ENCODE measurements at regions not wholly inside any gene's neighbourhood (a gene's known extent, or its start where the extent isn't known, plus 50 kb on each side); places are given as distances from the start of the nearest gene placed in this dataset.
"Not testable (repeated sequence)": the region's sequence is repeated elsewhere in the genome, so short reads cannot be mapped to it uniquely, and the experiment has no call there.

DNA sequence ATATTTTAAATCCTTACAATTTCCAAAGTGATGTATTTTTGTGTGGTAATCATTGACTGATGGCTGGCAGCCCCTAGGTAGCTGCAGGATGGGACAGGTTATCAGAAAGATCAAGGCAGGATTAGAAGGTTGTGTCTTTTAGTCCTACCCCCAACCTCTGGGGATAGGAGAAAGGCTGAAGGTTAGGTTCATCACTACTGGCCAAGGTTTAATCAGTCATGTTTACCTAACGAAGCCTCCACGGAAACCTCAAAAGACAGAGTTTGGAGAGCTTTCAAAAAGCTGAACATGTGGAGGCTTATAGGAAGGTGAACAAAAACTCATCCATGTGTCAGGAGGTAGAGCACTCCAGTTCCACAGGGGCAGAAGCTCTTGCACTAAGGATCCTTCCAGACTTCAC lies 77.5 kb upstream of the CD163 start:
- H3K36me3 Mint-ChIP-seq = peaks cover 0 to 5% (median 0%) of the 10 kb centered on the region in 5 donors
- no peak overlapping the region for H3K4me3 ChIP-seq (ENCODE audit: low read length)
- no peak for DNase-seq
- H3K27me3 Mint-ChIP-seq = peaks cover 20 to 51% (median 42%) of the 10 kb centered on the region in 5 donors
- no peak overlapping the region for H3K4me3 Mint-ChIP-seq
- H3K4me1 ChIP-seq (ENCODE audit: control insufficient read depth in 2 of 2, insufficient read depth in 2 of 2, low read length in 2 of 2) = no peaks in the 10 kb centered on the region
- no peaks in the 10 kb centered on the region for H3K4me1 Mint-ChIP-seq
- no peak overlapping the region for H3K27ac ChIP-seq (ENCODE audit: low read depth, low read length)
- ChIA-PET POLR2A (no interaction called here), CTCF (no interaction called here)
- no peaks in the 10 kb centered on the region for H3K27me3 ChIP-seq (ENCODE audit: control insufficient read depth in 2 of 2, insufficient read depth in 2 of 2, low read length in 2 of 2)
- H3K27ac Mint-ChIP-seq = no peak overlapping the region
- no peak for ATAC-seq
- intact Hi-C loops (cut with micrococcal nuclease) = no loop called here
- no peaks in the 10 kb centered on the region for H3K36me3 ChIP-seq (ENCODE audit: control insufficient read depth in 2 of 3, insufficient read depth in 3 of 3, low read length in 3 of 3)
- peaks cover 0 to 41% (median 10%) of the 10 kb centered on the region in 11 donors for H3K9me3 Mint-ChIP-seq
- no peaks in the 10 kb centered on the region for H3K9me3 ChIP-seq (ENCODE audit: control insufficient read depth in 2 of 3, low read length in 3 of 3)

- peaks cover 0 to 14% (median 4%) of the 10 kb centered on the region in 11 donors for H3K9me3 Mint-ChIP-seq
- POLR2A ChIA-PET = no interaction called here
- no peaks in the 10 kb centered on the region for H3K36me3 ChIP-seq (ENCODE audit: control insufficient read depth in 2 of 3, insufficient read depth in 3 of 3, low read length in 3 of 3)
- H3K27me3 Mint-ChIP-seq = peaks cover 12 to 73% (median 41%) of the 10 kb centered on the region in 5 donors
- CTCF ChIA-PET = no interaction called here
- DNase-seq (no peak), ATAC-seq (no peak)
- no peaks in the 10 kb centered on the region for H3K9me3 ChIP-seq (ENCODE audit: control insufficient read depth in 2 of 3, low read length in 3 of 3)
- no peak overlapping the region for H3K4me3 ChIP-seq (ENCODE audit: low read length)
- peaks cover 0 to 4% (median 0%) of the 10 kb centered on the region in 5 donors for H3K36me3 Mint-ChIP-seq
- H3K4me1 ChIP-seq (ENCODE audit: control insufficient read depth in 2 of 2, insufficient read depth in 2 of 2, low read length in 2 of 2) = no peaks in the 10 kb centered on the region
- H3K27ac Mint-ChIP-seq = no peak overlapping the region
- H3K27me3 ChIP-seq (ENCODE audit: control insufficient read depth in 2 of 2, insufficient read depth in 2 of 2, low read length in 2 of 2) = no peaks in the 10 kb centered on the region
- intact Hi-C loops (cut with micrococcal nuclease) = no loop called here
- no peak overlapping the region for H3K4me3 Mint-ChIP-seq
- H3K4me1 Mint-ChIP-seq = no peaks in the 10 kb centered on the region
- H3K27ac ChIP-seq (ENCODE audit: low read depth, low read length) = no peak overlapping the region
These were observed 67.7 kb upstream of the CD163 start for GRCh38 chr12:7571257-7571656.

DNA sequence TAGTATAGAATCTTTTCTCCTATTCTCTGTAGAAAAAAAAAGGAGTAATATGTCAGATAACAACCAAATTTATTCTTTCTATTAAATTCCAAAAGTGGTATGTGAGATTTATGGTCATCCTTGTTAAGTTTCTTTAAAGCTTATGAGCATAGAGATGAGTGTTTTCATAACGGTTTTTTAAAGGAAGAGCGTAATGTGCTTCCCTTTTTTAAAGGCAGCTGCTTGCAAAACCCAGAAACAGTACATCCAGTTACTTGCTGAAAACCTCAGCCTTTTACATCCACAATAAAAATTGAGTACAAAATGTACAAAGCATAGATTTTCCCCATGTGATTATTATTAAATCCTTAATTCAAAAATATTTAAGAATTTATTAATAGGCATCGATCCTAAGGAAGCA lies 53.6 kb upstream of the CD163 start:
- Histone ChIP-seq H3K27me3 (ENCODE audit: control insufficient read depth in 2 of 2, insufficient read depth in 2 of 2, low read length in 2 of 2) (no peaks in the 10 kb centered on the region), H3K9me3 (ENCODE audit: control insufficient read depth in 2 of 3, low read length in 3 of 3) (no peaks in the 10 kb centered on the region), H3K4me1 (ENCODE audit: control insufficient read depth in 2 of 2, insufficient read depth in 2 of 2, low read length in 2 of 2) (no peaks in the 10 kb centered on the region), H3K4me3 (ENCODE audit: low read length) (no peak overlapping the region), H3K27ac (ENCODE audit: low read depth, low read length) (no peak overlapping the region), H3K36me3 (ENCODE audit: control insufficient read depth in 2 of 3, insufficient read depth in 3 of 3, low read length in 3 of 3) (no peaks in the 10 kb centered on the region)
- ATAC-seq (no peak), DNase-seq (no peak)
- ChIA-PET CTCF (no interaction called here), POLR2A (no interaction called here)
- Mint-ChIP-seq H3K36me3 (no peaks in the 10 kb centered on the region), H3K9me3 (peaks cover 0 to 5% (median 0%) of the 10 kb centered on the region in 11 donors), H3K4me3 (no peak overlapping the region), H3K27me3 (peaks cover 21 to 35% (median 23%) of the 10 kb centered on the region in 5 donors), H3K27ac (no peak overlapping the region), H3K4me1 (peaks cover 0 to 1% (median 0%) of the 10 kb centered on the region in 7 donors)
- intact Hi-C loops (cut with micrococcal nuclease) = no loop called here

- POLR2A ChIA-PET = no interaction called here
- intact Hi-C loops (cut with micrococcal nuclease) = no loop called here
- Histone ChIP-seq H3K27ac (ENCODE audit: low read depth, low read length) (no peak overlapping the region), H3K9me3 (ENCODE audit: control insufficient read depth in 2 of 3, low read length in 3 of 3) (no peaks in the 10 kb centered on the region), H3K27me3 (ENCODE audit: control insufficient read depth in 2 of 2, insufficient read depth in 2 of 2, low read length in 2 of 2) (no peaks in the 10 kb centered on the region), H3K36me3 (ENCODE audit: control insufficient read depth in 2 of 3, insufficient read depth in 3 of 3, low read length in 3 of 3) (no peaks in the 10 kb centered on the region), H3K4me3 (ENCODE audit: low read length) (no peak overlapping the region), H3K4me1 (ENCODE audit: control insufficient read depth in 2 of 2, insufficient read depth in 2 of 2, low read length in 2 of 2) (no peaks in the 10 kb centered on the region)
- H3K36me3 Mint-ChIP-seq = no peaks in the 10 kb centered on the region
- peaks cover 0 to 1% (median 0%) of the 10 kb centered on the region in 7 donors for H3K4me1 Mint-ChIP-seq
- peaks cover 18 to 36% (median 27%) of the 10 kb centered on the region in 5 donors for H3K27me3 Mint-ChIP-seq
- DNase-seq = no peak
- no peak overlapping the region for H3K27ac Mint-ChIP-seq
- CTCF ChIA-PET = no interaction called here
- ATAC-seq = peak; percentile 53
- no peak overlapping the region for H3K4me3 Mint-ChIP-seq
- peaks cover 0 to 18% (median 11%) of the 10 kb centered on the region in 11 donors for H3K9me3 Mint-ChIP-seq
These were observed 52.2 kb upstream of the CD163 start for GRCh38 chr12:7555752-7556151.

DNA sequence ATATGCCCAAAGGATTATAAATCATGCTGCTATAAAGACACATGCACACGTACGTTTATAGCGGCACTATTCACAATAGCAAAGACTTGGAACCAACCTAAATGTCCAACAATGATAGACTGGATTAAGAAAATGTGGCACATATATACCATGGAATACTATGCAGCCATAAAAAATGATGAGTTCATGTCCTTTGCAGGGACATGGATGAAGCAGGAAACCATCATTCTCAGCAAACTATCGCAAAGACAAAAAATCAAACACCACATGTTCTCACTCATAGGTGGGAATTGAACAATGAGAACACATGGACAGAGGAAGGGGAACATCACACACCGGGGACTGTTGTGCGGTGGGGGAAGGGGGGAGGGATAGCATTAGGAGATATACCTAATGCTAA lies 51.3 kb upstream of the CD163 start:
- H3K27ac Mint-ChIP-seq, CTCF ChIA-PET: not testable (repeated sequence)

More for the DNA sequence above, 51.3 kb upstream of the CD163 start:
- H3K4me3 ChIP-seq (ENCODE audit: low read length); H3K4me1 Mint-ChIP-seq; DNase-seq; H3K27me3 ChIP-seq (ENCODE audit: control insufficient read depth in 2 of 2, insufficient read depth in 2 of 2, low read length in 2 of 2); H3K36me3 ChIP-seq (ENCODE audit: control insufficient read depth in 2 of 3, insufficient read depth in 3 of 3, low read length in 3 of 3); intact Hi-C loops (cut with micrococcal nuclease); H3K27ac ChIP-seq (ENCODE audit: low read depth, low read length); H3K36me3 Mint-ChIP-seq; POLR2A ChIA-PET; H3K9me3 ChIP-seq (ENCODE audit: control insufficient read depth in 2 of 3, low read length in 3 of 3); ATAC-seq; H3K4me1 ChIP-seq (ENCODE audit: control insufficient read depth in 2 of 2, insufficient read depth in 2 of 2, low read length in 2 of 2); H3K4me3 Mint-ChIP-seq: not testable (repeated sequence)
- H3K9me3 Mint-ChIP-seq = peaks cover 0 to 22% (median 11%) of the 10 kb centered on the region in 11 donors
- H3K27me3 Mint-ChIP-seq = peaks cover 12 to 37% (median 22%) of the 10 kb centered on the region in 5 donors

Measured in naive thymus-derived CD4-positive, alpha-beta T cell (primary cell).